HEK293 (cell line): ENCODE measurements at regions not wholly inside any gene's neighbourhood (a gene's known extent, or its start where the extent isn't known, plus 50 kb on each side); places are given as distances from the start of the nearest gene placed in this dataset.

Experiments
- CTCF ChIA-PET: fragments of 350-600 bp; formaldehyde crosslinking; extraction: SDS; loops from one replicate; lab custom pipeline; 2021; ENCODE audit warnings: antibody characterized with exemption; lab: Yijun Ruan, JAX
- POLR2A ChIA-PET: fragments of 300-600 bp; formaldehyde crosslinking; extraction: SDS; loops from one replicate; lab custom pipeline; 2020; ENCODE audit warnings: antibody characterized with exemption, inconsistent platforms; lab: Yijun Ruan, JAX
- H3K27ac ChIP-seq: fragments of 200-500 bp; sonication (Bioruptor generic); 2 replicates; pipeline ENCODE4 v1.5.1; 2014; ENCODE audit warnings: low read depth, low read length, control low read depth, inconsistent platforms; ENCODE audit errors: extremely low read depth
- H3K36me3 ChIP-seq, 2 experiments: fragments of 200-500 bp in 1 of 2; sonication (Bioruptor generic) in 1 of 2; 1 replicate in 1 of 2; 2 replicates in 1 of 2; pipeline ENCODE4 v1.5.1; 2014 to 2017; ENCODE audit warnings: inconsistent platforms in 2 of 2, low read length in 2 of 2; ENCODE audit not compliant: control insufficient read depth in 2 of 2, insufficient read depth in 1 of 2
- H3K4me1 ChIP-seq: fragments of 200-500 bp; sonication (Bioruptor generic); 2 replicates; pipeline ENCODE4 v1.5.1; 2014; ENCODE audit warnings: mild to moderate bottlenecking, low read length, inconsistent platforms; ENCODE audit not compliant: control insufficient read depth, insufficient read depth
- H3K4me3 ChIP-seq: 2 replicates; pipeline ENCODE4 v1.5.1; 2011; ENCODE audit warnings: low read depth, mild to moderate bottlenecking, control low read depth, low read length, moderate library complexity
- H3K9me3 ChIP-seq: fragments of 200-500 bp; sonication (Bioruptor generic); 2 replicates; pipeline ENCODE4 v1.5.1; 2014; ENCODE audit warnings: low read depth, low read length, inconsistent platforms; ENCODE audit not compliant: control insufficient read depth, insufficient read depth
- FEZF1 ChIP-seq: fragments of 450-650 bp; formaldehyde crosslinking; IDR thresholded peaks from 2 replicates; pipeline ENCODE4 v1.5.1; 2016; ENCODE audit warnings: missing biosample characterization, missing genetic modification characterization
- GFI1B ChIP-seq: fragments of 450-650 bp; formaldehyde crosslinking; IDR thresholded peaks from 2 replicates; pipeline ENCODE4 v1.5.1; 2016; ENCODE audit warnings: missing biosample characterization, missing genetic modification characterization
- GLIS1 ChIP-seq: fragments of 450-650 bp; formaldehyde crosslinking; IDR thresholded peaks from 2 replicates; pipeline ENCODE4 v1.5.1; 2016; ENCODE audit warnings: missing biosample characterization, missing genetic modification characterization
- GLIS2 ChIP-seq: fragments of 450-650 bp; formaldehyde crosslinking; IDR thresholded peaks from 2 replicates; pipeline ENCODE4 v1.5.1; 2016; ENCODE audit warnings: missing biosample characterization, missing genetic modification characterization
- HOXD13 ChIP-seq: sonication (generic); formaldehyde crosslinking; IDR thresholded peaks from 2 replicates; pipeline ENCODE4 v1.8.0; 2022; ENCODE audit warnings: missing genetic modification reagents, borderline replicate concordance
- KLF1 ChIP-seq: fragments of 450-650 bp; formaldehyde crosslinking; IDR thresholded peaks from 2 replicates; pipeline ENCODE4 v1.5.1; 2016; ENCODE audit warnings: missing biosample characterization, missing genetic modification characterization
- PRDM6 ChIP-seq: fragments of 450-650 bp; formaldehyde crosslinking; IDR thresholded peaks from 2 replicates; pipeline ENCODE4 v1.5.1; 2017; ENCODE audit warnings: missing biosample characterization, missing genetic modification characterization
- TCF7L2 ChIP-seq: IDR thresholded peaks from 2 replicates; pipeline ENCODE4 v1.6.1; 2011; ENCODE audit warnings: low read depth, mild to moderate bottlenecking, inconsistent platforms, low read length, moderate library complexity, borderline replicate concordance
- ZNF155 ChIP-seq: fragments of 450-650 bp; formaldehyde crosslinking; IDR thresholded peaks from 2 replicates; pipeline ENCODE4 v1.5.1; 2016; ENCODE audit warnings: missing biosample characterization, missing genetic modification characterization
- ZNF175 ChIP-seq: fragments of 450-650 bp; formaldehyde crosslinking; IDR thresholded peaks from 2 replicates; pipeline ENCODE4 v1.5.1; 2016; ENCODE audit warnings: missing biosample characterization, missing genetic modification characterization
- ZNF184 ChIP-seq: fragments of 450-650 bp; IDR thresholded peaks from 2 replicates; pipeline ENCODE4 v1.5.1; 2018; ENCODE audit warnings: missing biosample characterization, mild to moderate bottlenecking, missing genetic modification characterization
- ZNF211 ChIP-seq: fragments of 450-650 bp; formaldehyde crosslinking; IDR thresholded peaks from 2 replicates; pipeline ENCODE4 v1.5.1; 2016; ENCODE audit warnings: low read depth, missing biosample characterization, missing genetic modification characterization
- ZNF302 ChIP-seq: fragments of 450-650 bp; formaldehyde crosslinking; IDR thresholded peaks from 2 replicates; pipeline ENCODE4 v1.5.1; 2016; ENCODE audit warnings: missing biosample characterization, missing genetic modification characterization, low read depth
- ZNF341 ChIP-seq: fragments of 450-650 bp; formaldehyde crosslinking; IDR thresholded peaks from 2 replicates; pipeline ENCODE4; 2016; ENCODE audit warnings: low read depth, missing biosample characterization, missing genetic modification characterization
- ZNF391 ChIP-seq: fragments of 450-650 bp; formaldehyde crosslinking; IDR thresholded peaks from 2 replicates; pipeline ENCODE4 v1.5.1; 2016; ENCODE audit warnings: low read depth, missing biosample characterization, missing genetic modification characterization, borderline replicate concordance
- ZNF394 ChIP-seq: fragments of 450-650 bp; formaldehyde crosslinking; IDR thresholded peaks from 2 replicates; pipeline ENCODE4 v1.5.1; 2016; ENCODE audit warnings: missing biosample characterization, missing genetic modification characterization, mild to moderate bottlenecking, moderate library complexity, borderline replicate concordance
- ZNF510 ChIP-seq: fragments of 450-650 bp; formaldehyde crosslinking; IDR thresholded peaks from 2 replicates; pipeline ENCODE4 v1.5.1; 2018; ENCODE audit warnings: mild to moderate bottlenecking, missing genetic modification characterization, missing biosample characterization; ENCODE audit not compliant: insufficient replicate concordance
- ZNF514 ChIP-seq: fragments of 450-650 bp; formaldehyde crosslinking; IDR thresholded peaks from 2 replicates; pipeline ENCODE4 v1.5.1; 2016; ENCODE audit warnings: missing biosample characterization, missing genetic modification characterization
- ZNF530 ChIP-seq: fragments of 450-650 bp; formaldehyde crosslinking; IDR thresholded peaks from 2 replicates; pipeline ENCODE4 v1.5.1; 2016; ENCODE audit warnings: low read depth, missing biosample characterization, missing genetic modification characterization
- ZNF549 ChIP-seq: fragments of 450-650 bp; IDR thresholded peaks from 2 replicates; pipeline ENCODE4 v1.5.1; 2018; ENCODE audit warnings: missing biosample characterization, missing genetic modification characterization, mild to moderate bottlenecking, inconsistent platforms, moderate library complexity
- ZNF555 ChIP-seq: fragments of 450-650 bp; formaldehyde crosslinking; conservative IDR thresholded peaks from 2 replicates; pipeline ENCODE4 v1.5.1; 2017; ENCODE audit warnings: missing biosample characterization, mild to moderate bottlenecking, missing genetic modification characterization, inconsistent platforms
- ZNF558 ChIP-seq: fragments of 450-650 bp; formaldehyde crosslinking; IDR thresholded peaks from 2 replicates; pipeline ENCODE4 v1.5.1; 2016; ENCODE audit warnings: missing biosample characterization, missing genetic modification characterization
- ZNF561 ChIP-seq: fragments of 450-650 bp; IDR thresholded peaks from 2 replicates; pipeline ENCODE4 v1.5.1; 2018; ENCODE audit warnings: missing biosample characterization, missing genetic modification characterization, borderline replicate concordance
- ZNF747 ChIP-seq: fragments of 450-650 bp; formaldehyde crosslinking; IDR thresholded peaks from 2 replicates; pipeline ENCODE4 v1.5.1; 2016; ENCODE audit warnings: missing biosample characterization, missing genetic modification characterization
- ZNF785 ChIP-seq: fragments of 450-650 bp; formaldehyde crosslinking; IDR thresholded peaks from 2 replicates; pipeline ENCODE4 v1.5.1; 2016; ENCODE audit warnings: missing biosample characterization, missing genetic modification characterization
- ZNF791 ChIP-seq: fragments of 450-650 bp; formaldehyde crosslinking; IDR thresholded peaks from 2 replicates; pipeline ENCODE4 v1.5.1; 2016; ENCODE audit warnings: missing biosample characterization, missing genetic modification characterization
- TF ChIP-seq, protein P1 (sequence below): fragments of 450-650 bp; formaldehyde crosslinking; IDR thresholded peaks from 2 replicates; pipeline ENCODE4 v1.5.1; 2016; ENCODE audit warnings: missing biosample characterization, missing genetic modification characterization, borderline replicate concordance
- TF ChIP-seq, protein P2 (sequence below): fragments of 450-650 bp; formaldehyde crosslinking; IDR thresholded peaks from 2 replicates; pipeline ENCODE4 v1.5.1; 2017; ENCODE audit warnings: missing biosample characterization, missing genetic modification characterization

- ChIA-PET POLR2A (no interaction called here), CTCF (no interaction called here)
- no peaks in the 10 kb centered on the region for H3K9me3 ChIP-seq
- H3K27ac ChIP-seq = no peak overlapping the region
- H3K4me1 ChIP-seq = no peaks in the 10 kb centered on the region
- H3K36me3 ChIP-seq = no peaks in the 10 kb centered on the region
- TF ChIP-seq GFI1B = no peak
- TF ChIP-seq ZNF514 (tag by site-specific recombination) = no peak
- TF ChIP-seq ZNF510 (tag by site-specific recombination) = no peak
- no peak for TF ChIP-seq ZNF561 (tag by site-specific recombination)
- no peak overlapping the region for H3K4me3 ChIP-seq
Measured at GRCh38 chr3:168455814-168456213, 360.1 kb upstream of the GOLIM4 start.

DNA sequence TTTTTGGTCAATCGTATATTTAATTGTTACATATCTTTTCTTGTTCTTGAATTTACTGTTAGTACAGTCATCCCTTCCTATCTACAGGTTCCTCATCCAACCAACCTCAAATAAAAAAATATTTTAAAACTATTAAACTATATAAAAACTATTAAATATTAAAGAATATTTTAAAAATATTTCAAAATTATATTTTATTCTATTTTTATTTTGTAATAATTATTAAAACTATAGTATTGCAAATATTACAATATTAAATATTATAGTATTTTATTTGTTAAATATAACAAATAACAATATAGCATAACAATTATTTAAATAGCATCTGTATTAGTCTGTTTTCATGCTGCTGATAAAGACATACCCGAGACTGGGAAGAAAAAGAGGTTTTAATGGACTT lies 357.9 kb upstream of the GOLIM4 start:
- Histone ChIP-seq H3K9me3 (no peaks in the 10 kb centered on the region), H3K27ac (no peak overlapping the region), H3K4me3 (no peak overlapping the region), H3K36me3 (no peaks in the 10 kb centered on the region), H3K4me1 (no peaks in the 10 kb centered on the region)
- no peak for TF ChIP-seq ZNF391 (tag by site-specific recombination)
- TF ChIP-seq ZNF530 (tag by site-specific recombination) = no peak
- no peak for TF ChIP-seq ZNF341
- no peak for TF ChIP-seq ZNF302
- TF ChIP-seq ZNF558 (tag by site-specific recombination) = no peak
- TF ChIP-seq ZNF747 (tag by site-specific recombination) = no peak
- no peak for TF ChIP-seq ZNF184 (tag by site-specific recombination)
- TF ChIP-seq ZNF785 (tag by site-specific recombination) = no peak
- no peak for TF ChIP-seq ZNF555 (tag by site-specific recombination)
- TF ChIP-seq ZNF791 (tag by site-specific recombination) = no peak
- TF ChIP-seq ZNF549 = no peak
- TF ChIP-seq, protein P1, sequence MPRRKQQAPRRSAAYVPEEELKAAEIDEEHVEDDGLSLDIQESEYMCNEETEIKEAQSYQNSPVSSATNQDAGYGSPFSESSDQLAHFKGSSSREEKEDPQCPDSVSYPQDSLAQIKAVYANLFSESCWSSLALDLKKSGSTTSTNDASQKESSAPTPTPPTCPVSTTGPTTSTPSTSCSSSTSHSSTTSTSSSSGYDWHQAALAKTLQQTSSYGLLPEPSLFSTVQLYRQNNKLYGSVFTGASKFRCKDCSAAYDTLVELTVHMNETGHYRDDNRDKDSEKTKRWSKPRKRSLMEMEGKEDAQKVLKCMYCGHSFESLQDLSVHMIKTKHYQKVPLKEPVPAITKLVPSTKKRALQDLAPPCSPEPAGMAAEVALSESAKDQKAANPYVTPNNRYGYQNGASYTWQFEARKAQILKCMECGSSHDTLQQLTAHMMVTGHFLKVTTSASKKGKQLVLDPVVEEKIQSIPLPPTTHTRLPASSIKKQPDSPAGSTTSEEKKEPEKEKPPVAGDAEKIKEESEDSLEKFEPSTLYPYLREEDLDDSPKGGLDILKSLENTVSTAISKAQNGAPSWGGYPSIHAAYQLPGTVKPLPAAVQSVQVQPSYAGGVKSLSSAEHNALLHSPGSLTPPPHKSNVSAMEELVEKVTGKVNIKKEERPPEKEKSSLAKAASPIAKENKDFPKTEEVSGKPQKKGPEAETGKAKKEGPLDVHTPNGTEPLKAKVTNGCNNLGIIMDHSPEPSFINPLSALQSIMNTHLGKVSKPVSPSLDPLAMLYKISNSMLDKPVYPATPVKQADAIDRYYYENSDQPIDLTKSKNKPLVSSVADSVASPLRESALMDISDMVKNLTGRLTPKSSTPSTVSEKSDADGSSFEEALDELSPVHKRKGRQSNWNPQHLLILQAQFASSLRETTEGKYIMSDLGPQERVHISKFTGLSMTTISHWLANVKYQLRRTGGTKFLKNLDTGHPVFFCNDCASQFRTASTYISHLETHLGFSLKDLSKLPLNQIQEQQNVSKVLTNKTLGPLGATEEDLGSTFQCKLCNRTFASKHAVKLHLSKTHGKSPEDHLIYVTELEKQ (tag by site-specific recombination) = no peak
- CTCF ChIA-PET = no interaction called here
- POLR2A ChIA-PET = no interaction called here

DNA sequence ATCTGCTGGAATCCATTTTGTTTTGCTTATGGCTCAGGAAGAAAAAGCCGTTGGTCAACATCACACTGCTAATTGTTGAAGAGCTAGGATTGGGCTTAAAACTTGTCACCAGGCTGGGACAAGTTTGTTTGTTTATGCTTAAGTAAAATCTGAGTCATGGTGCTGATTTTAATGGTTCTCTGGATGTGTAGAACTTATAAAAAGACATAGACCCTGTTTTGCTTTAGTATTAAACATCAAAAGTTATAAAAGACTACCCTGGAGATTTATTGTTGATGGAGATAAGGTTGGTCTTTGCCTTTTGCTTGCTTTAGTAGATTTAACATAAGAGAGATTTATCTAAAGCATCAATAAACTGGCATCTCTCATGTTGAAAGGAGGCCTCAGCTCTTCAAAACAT lies 348.2 kb upstream of the GOLIM4 start:
- no peak overlapping the region for H3K27ac ChIP-seq
- peaks cover 8% of the 10 kb centered on the region; the same call in 1 of the 2 replicates for H3K4me1 ChIP-seq
- ChIA-PET CTCF (no interaction called here), POLR2A (no interaction called here)
- no peak overlapping the region for H3K4me3 ChIP-seq
- no peak for TF ChIP-seq HOXD13 (CRISPR knock-in tag)
- no peak for TF ChIP-seq ZNF394 (tag by site-specific recombination)
- peak; percentile 44; the same call in 1 of the 2 replicates for TF ChIP-seq PRDM6 (tag by site-specific recombination)
- TF ChIP-seq GLIS2 = no peak
- TF ChIP-seq FEZF1 (tag by site-specific recombination) = peak; percentile 67
- TF ChIP-seq, protein P2, sequence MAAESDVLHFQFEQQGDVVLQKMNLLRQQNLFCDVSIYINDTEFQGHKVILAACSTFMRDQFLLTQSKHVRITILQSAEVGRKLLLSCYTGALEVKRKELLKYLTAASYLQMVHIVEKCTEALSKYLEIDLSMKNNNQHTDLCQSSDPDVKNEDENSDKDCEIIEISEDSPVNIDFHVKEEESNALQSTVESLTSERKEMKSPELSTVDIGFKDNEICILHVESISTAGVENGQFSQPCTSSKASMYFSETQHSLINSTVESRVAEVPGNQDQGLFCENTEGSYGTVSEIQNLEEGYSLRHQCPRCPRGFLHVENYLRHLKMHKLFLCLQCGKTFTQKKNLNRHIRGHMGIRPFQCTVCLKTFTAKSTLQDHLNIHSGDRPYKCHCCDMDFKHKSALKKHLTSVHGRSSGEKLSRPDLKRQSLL (tag by site-specific recombination) = peak; percentile 69; the same call in 1 of the 2 replicates
- TF ChIP-seq KLF1 (tag by site-specific recombination) = no peak
- no peak for TF ChIP-seq ZNF211 (tag by site-specific recombination)
- TF ChIP-seq TCF7L2 = peak; percentile 65; the same call in 1 of the 2 replicates
- TF ChIP-seq ZNF175 = no peak
- TF ChIP-seq GLIS1 (tag by site-specific recombination) = no peak
- no peak for TF ChIP-seq ZNF155 (tag by site-specific recombination)
- H3K9me3 ChIP-seq = no peaks in the 10 kb centered on the region
- no peaks in the 10 kb centered on the region for H3K36me3 ChIP-seq
